ENCODE measurements at regions not wholly inside any gene's neighbourhood (a gene's known extent, or its start where the extent isn't known, plus 50 kb on each side); places are given as distances from the start of the nearest gene placed in this dataset.

GRCh38 chr1:108063703-108064102 is 98.7 kb upstream of the VAV3 start:
- FAIRE-seq, result no peak
- Histone ChIP-seq H2BK12ac (ENCODE audit: low read depth, low read length) (no peak overlapping the region), H2BK20ac (ENCODE audit: low read length) (no peak overlapping the region), H3K18ac (ENCODE audit: extremely low read depth, low read length) (no peak overlapping the region), H3K4me2 (ENCODE audit: insufficient read depth in 1 of 2, low read depth in 2 of 2, low read length in 2 of 2) (no peak overlapping the region), H3K9me3 (ENCODE audit: insufficient read depth in 2 of 2, low read depth in 1 of 2, low read length in 1 of 2) (0 out of 4 replicates have a peak, but pooled peaks cover 0 to 2% of the 10 kb centered on the region in 2 experiments), H3K14ac (ENCODE audit: insufficient read length) (no peak overlapping the region), H3K79me1 (ENCODE audit: low read depth, low read length) (no peaks in the 10 kb centered on the region), H4K91ac (replicated peaks; ENCODE audit: insufficient read length, low read length) (no peak overlapping the region), H4K5ac (ENCODE audit: insufficient read length, low read depth, low read length) (no peak overlapping the region), H3K27me3 (replicated peaks in 1 of 4; ENCODE audit: control insufficient read depth in 3 of 4, extremely low read depth in 1 of 4, insufficient read depth in 3 of 4, low read length in 3 of 4) (no peaks in the 10 kb centered on the region), H2AK5ac (ENCODE audit: low read depth, low read length) (no peak overlapping the region), H4K20me1 (replicated peaks in 1 of 2; ENCODE audit: control insufficient read depth in 1 of 2, insufficient read depth in 2 of 2, low read length in 2 of 2) (no peaks in the 10 kb centered on the region), H2BK5ac (ENCODE audit: low read depth, low read length) (no peak overlapping the region), H3K4me3 (ENCODE audit: extremely low read depth in 1 of 4, insufficient read depth in 2 of 4, low read depth in 3 of 4, low read length in 4 of 4) (no peak overlapping the region), H4K8ac (ENCODE audit: extremely low read depth, insufficient read depth, low read length) (no peak overlapping the region), H3K27ac (ENCODE audit: low read depth, low read length) (no peak overlapping the region), H3K56ac (replicated peaks; ENCODE audit: insufficient read length, low read depth, low read length) (no peak overlapping the region), H3K4me1 (replicated peaks in 1 of 4; ENCODE audit: control insufficient read depth in 3 of 4, insufficient read depth in 4 of 4, low read length in 3 of 4) (no peaks in the 10 kb centered on the region), H2AFZ (ENCODE audit: low read length) (no peak overlapping the region), H3K23ac (ENCODE audit: insufficient read length) (no peak overlapping the region), H3K36me3 (ENCODE audit: control insufficient read depth in 2 of 4, insufficient read depth in 4 of 4, low read length in 3 of 4) (no peaks in the 10 kb centered on the region), H3K9ac (replicated peaks in 1 of 4; ENCODE audit: extremely low read depth in 1 of 4, low read depth in 3 of 4, low read length in 3 of 4) (no peak overlapping the region), H2BK120ac (replicated peaks; ENCODE audit: low read depth, low read length) (no peak overlapping the region), H3K23me2 (ENCODE audit: low read depth, low read length) (no peaks in the 10 kb centered on the region), H3K4ac (replicated peaks; ENCODE audit: insufficient read length, low read depth, low read length) (no peak overlapping the region), H3K79me2 (ENCODE audit: control insufficient read depth in 1 of 2, insufficient read depth in 2 of 2, low read length in 2 of 2) (no peaks in the 10 kb centered on the region), H2BK15ac (ENCODE audit: low read length) (no peak overlapping the region)
- TF ChIP-seq EP300 (IDR thresholded peaks at IDR 0.05; ENCODE audit: borderline replicate concordance in 1 of 2, low read depth in 2 of 2, low read length in 2 of 2), result no peak
- ChIA-PET CTCF (ENCODE audit: partially characterized antibody) (interaction anchor here (0.8 kb wide), 1 partner anchor 24 kb away, joined by 3 read pairs; no protein-coding TSS in a partner anchor), POLR2A (ENCODE audit: partially characterized antibody) (no interaction called here)
- no peak for DNase-seq (ENCODE audit: low read depth in 1 of 2, low spot score in 2 of 2)
- WGBS, 2 experiments (ENCODE audit: extremely low coverage in 1 of 2, insufficient coverage in 1 of 2, insufficient read length in 1 of 2, insufficient replicate concordance in 2 of 2, low coverage in 1 of 2, low lambda C conversion rate in 2 of 2, missing lambda C conversion rate in 1 of 2), result 91% methylated on average over 1 of the region's 1 CpG; no CpG with 5 or more reads in 1 of the 2 experiments
